GM12878 (cell line): ENCODE measurements at regions not wholly inside any gene's neighbourhood (a gene's known extent, or its start where the extent isn't known, plus 50 kb on each side); places are given as distances from the start of the nearest gene placed in this dataset.

ENCODE experiments used
- ATAC-seq: fragments of 200-7000 bp; cut with Tn5 transposase; 3 replicates; pipeline ENCODE4 v1.9.1; 2020; ENCODE audit warnings: mild to moderate bottlenecking, moderate library complexity
- BruUV-seq: library from RNA; stranded (reverse); fragments of 400-500 nt; replicated peaks from 2 replicates; lab custom pipeline; 2021; lab: Mats Ljungman, UMichigan
- CTCF ChIA-PET: fragments of 300-600 bp; sonication (Branson Sonifier 250); formaldehyde crosslinking; extraction: SDS; loops from one replicate; lab custom pipeline; 2021; ENCODE audit warnings: inconsistent platforms; lab: Yijun Ruan, JAX
- POLR2A ChIA-PET: fragments of 350-600 bp; formaldehyde crosslinking; extraction: SDS; loops from one replicate; lab custom pipeline; 2021; ENCODE audit warnings: inconsistent platforms; lab: Charles Lee
- RAD21 ChIA-PET: fragments of 300-600 bp; sonication (Branson Sonifier 250); formaldehyde crosslinking; loops from one replicate; lab custom pipeline; 2023; ENCODE audit warnings: antibody characterized with exemption; ENCODE audit not compliant: unreplicated experiment; lab: Charles Lee
- SMC1A ChIA-PET: fragments of 300-600 bp; sonication (Branson Sonifier 250); formaldehyde crosslinking; loops from one replicate; lab custom pipeline; 2023; ENCODE audit not compliant: unreplicated experiment, uncharacterized antibody; lab: Charles Lee
- DNase-seq: peaks from one replicate; pipeline ENCODE4 v3.0.0-alpha.2; 2011; ENCODE audit warnings: low read depth, low spot score
- FAIRE-seq: peaks from 3 replicates; lab custom pipeline; 2011; peaks lifted over from hg19 to GRCh38; lab: Jason Lieb, UNC
- H2AFZ ChIP-seq: 2 replicates; pipeline ENCODE4 v1.6.0; 2011; ENCODE audit warnings: low read depth, low read length, control low read depth; ENCODE audit not compliant: control insufficient read depth
- H3K27ac ChIP-seq: 2 replicates; pipeline ENCODE4 v1.5.1; 2011; ENCODE audit warnings: control low read depth; ENCODE audit not compliant: control insufficient read depth, insufficient read depth
- H3K27me3 ChIP-seq, 2 experiments: replicated peaks in 1 of 2; 2 replicates each; pipeline versions ENCODE4 v1.6.0 to v1.6.1; 2011; ENCODE audit warnings: low read length in 1 of 2; ENCODE audit not compliant: control insufficient read depth in 2 of 2, insufficient read depth in 2 of 2
- H3K36me3 ChIP-seq, 2 experiments: 2 replicates each; pipeline ENCODE4 v1.5.1; 2011; ENCODE audit warnings: low read length in 1 of 2; ENCODE audit not compliant: control insufficient read depth in 2 of 2, insufficient read depth in 2 of 2
- H3K4me1 ChIP-seq: 2 replicates; pipeline ENCODE4 v1.6.1; 2011; ENCODE audit warnings: mild to moderate bottlenecking, low read length, moderate library complexity, mixed read lengths; ENCODE audit not compliant: control insufficient read depth, insufficient read depth
- H3K4me2 ChIP-seq: 2 replicates; pipeline ENCODE4 v1.6.0; 2011; ENCODE audit warnings: control low read depth; ENCODE audit not compliant: control insufficient read depth, insufficient read depth
- H3K4me3 ChIP-seq: fragments of 200-600 bp; sonication (generic); 2 replicates; pipeline ENCODE4 v1.5.1; 2016
- H3K79me2 ChIP-seq: 2 replicates; pipeline ENCODE4 v1.6.0; 2011; ENCODE audit warnings: low read length; ENCODE audit not compliant: control insufficient read depth, insufficient read depth
- H3K9ac ChIP-seq: 2 replicates; pipeline ENCODE4 v1.8.0; 2011; ENCODE audit warnings: low read length, control low read depth, mixed read lengths; ENCODE audit not compliant: control insufficient read depth, insufficient read depth
- H3K9me3 ChIP-seq: replicated peaks from 3 replicates; pipeline ENCODE4 v1.5.1; 2011; ENCODE audit warnings: mild to moderate bottlenecking, low read length; ENCODE audit not compliant: control insufficient read depth, insufficient read depth
- H4K20me1 ChIP-seq: 2 replicates; pipeline ENCODE4 v1.6.0; 2011; ENCODE audit not compliant: control insufficient read depth, insufficient read depth
- ATF2 ChIP-seq: IDR thresholded peaks from 2 replicates; pipeline ENCODE4 v1.6.1; 2012; ENCODE audit warnings: low read length, inconsistent platforms
- BCL3 ChIP-seq: IDR thresholded peaks from 2 replicates; pipeline ENCODE4 v1.6.1; 2011; ENCODE audit warnings: borderline replicate concordance, low read depth, mild to moderate bottlenecking, moderate library complexity, low read length; ENCODE audit not compliant: insufficient read depth, poor library complexity, severe bottlenecking
- EGR1 ChIP-seq, 2 experiments: IDR thresholded peaks; 1 replicate in 1 of 2; 2 replicates in 1 of 2; pipeline ENCODE4 v1.6.1; 2011 to 2012; ENCODE audit warnings: low read depth in 2 of 2, low read length in 2 of 2, borderline replicate concordance in 1 of 2, mild to moderate bottlenecking in 1 of 2, moderate library complexity in 1 of 2
- ESRRA ChIP-seq: IDR thresholded peaks from 2 replicates; pipeline ENCODE4 v1.6.1; 2012; ENCODE audit warnings: mild to moderate bottlenecking, low read length, improper control_type of control experiment
- IKZF1 ChIP-seq: fragments of 450-650 bp; conservative IDR thresholded peaks from 2 replicates; pipeline ENCODE4 v1.6.1; 2017; ENCODE audit warnings: antibody characterized with exemption, mild to moderate bottlenecking
- NFYB ChIP-seq: IDR thresholded peaks from 2 replicates; pipeline ENCODE4 v1.6.1; 2011; ENCODE audit warnings: low read depth, mild to moderate bottlenecking, low read length, improper control_type of control experiment, moderate library complexity; ENCODE audit not compliant: insufficient read depth
- POU2F2 ChIP-seq: IDR thresholded peaks from 3 replicates; pipeline ENCODE4 v1.6.1; 2011; ENCODE audit warnings: low read depth, mild to moderate bottlenecking, low read length, borderline replicate concordance
- RELB ChIP-seq: fragments of 450-650 bp; IDR thresholded peaks from 2 replicates; pipeline ENCODE4 v1.6.1; 2017; ENCODE audit warnings: low read depth, mild to moderate bottlenecking, moderate library complexity
- SIX5 ChIP-seq: IDR thresholded peaks from 2 replicates; pipeline ENCODE4 v1.6.1; 2011; ENCODE audit warnings: mild to moderate bottlenecking, low read depth, low read length, moderate library complexity; ENCODE audit not compliant: severe bottlenecking
- STAT1 ChIP-seq: fragments of 450-650 bp; conservative IDR thresholded peaks from 2 replicates; pipeline ENCODE4 v1.6.1; 2014; ENCODE audit warnings: antibody characterized with exemption, mild to moderate bottlenecking
- ZNF24 ChIP-seq: fragments of 450-650 bp; IDR thresholded peaks from 2 replicates; pipeline ENCODE4 v1.6.1; 2017; ENCODE audit warnings: antibody characterized with exemption, mild to moderate bottlenecking
- WGBS: methylation state at CpG from one replicate; pipeline ENCODE4 v1.1.6; 2016; ENCODE audit warnings: low lambda C conversion rate; ENCODE audit not compliant: insufficient replicate concordance, insufficient coverage; ENCODE audit errors: missing lambda C conversion rate; 5-methylcytosine and 5-hydroxymethylcytosine counted together
- in situ Hi-C: fragments of 300-500 bp; cut with MboI; formaldehyde crosslinking; loops from 9 replicates; pipeline ENCODE4 v1.14.3; 2018; ENCODE audit warnings: mixed read lengths
- intact Hi-C: fragments of 100-400 bp; cut with micrococcal nuclease; formaldehyde crosslinking; loops from one replicate; pipeline ENCODE4 v1.14.2; 2022; ENCODE audit not compliant: unreplicated experiment

GRCh38 chr3:94258851-94259250, 196.0 kb downstream of the NSUN3 start:
- DNase-seq (no peak), ATAC-seq (no peak), FAIRE-seq (no peak)
- POLR2A ChIA-PET, result no interaction called here
- no peak overlapping the region for H3K4me2 ChIP-seq
- H3K79me2 ChIP-seq, result no peaks in the 10 kb centered on the region
- SMC1A ChIA-PET, result no interaction called here
- no peak overlapping the region for H3K4me3 ChIP-seq
- H3K4me1 ChIP-seq, result no peaks in the 10 kb centered on the region
- no TSS peak for BruUV-seq
- H3K36me3 ChIP-seq, result no peaks in the 10 kb centered on the region
- no peak overlapping the region for H3K27ac ChIP-seq
- intact Hi-C loops (no loop called here), in situ Hi-C loops (no loop called here)
- H3K9me3 ChIP-seq, result no peaks in the 10 kb centered on the region
- no peaks in the 10 kb centered on the region for H4K20me1 ChIP-seq
- CTCF ChIA-PET, result interaction anchor here (1.8 kb wide), 1 partner anchor 9 kb away, joined by 6 read pairs; no protein-coding TSS in a partner anchor
- H3K27me3 ChIP-seq, result no peaks in the 10 kb centered on the region
- TF ChIP-seq SIX5, result no peak
- H2AFZ ChIP-seq, result no peak overlapping the region
- RAD21 ChIA-PET, result no interaction called here
- H3K9ac ChIP-seq, result no peak overlapping the region

GRCh38 chr3:94259291-94259690, 196.4 kb downstream of the NSUN3 start:
- no peak overlapping the region for H3K9ac ChIP-seq
- no peaks in the 10 kb centered on the region for H3K4me1 ChIP-seq
- BruUV-seq, result no TSS peak
- no peak overlapping the region for H3K4me2 ChIP-seq
- H3K27ac ChIP-seq, result no peak overlapping the region
- WGBS, result 0% methylated on average over 1 of the region's 1 CpG
- ATAC-seq (no peak), DNase-seq (no peak), FAIRE-seq (no peak)
- no peak overlapping the region for H2AFZ ChIP-seq
- no peaks in the 10 kb centered on the region for H3K9me3 ChIP-seq
- no peak overlapping the region for H3K4me3 ChIP-seq
- in situ Hi-C loops, result no loop called here
- ChIA-PET POLR2A (no interaction called here), RAD21 (no interaction called here), SMC1A (no interaction called here), CTCF (interaction anchor here (1.8 kb wide), 1 partner anchor 10 kb away, joined by 6 read pairs; no protein-coding TSS in a partner anchor)
- no peaks in the 10 kb centered on the region for H3K79me2 ChIP-seq
- no peaks in the 10 kb centered on the region for H4K20me1 ChIP-seq
- H3K27me3 ChIP-seq, result no peaks in the 10 kb centered on the region
- H3K36me3 ChIP-seq, result no peaks in the 10 kb centered on the region
- no peak for TF ChIP-seq POU2F2
- TF ChIP-seq IKZF1, result no peak
- no peak for TF ChIP-seq ESRRA
- TF ChIP-seq NFYB, result no peak
- no peak for TF ChIP-seq EGR1 (IDR thresholded peaks at IDR 0.05; ENCODE audit: borderline replicate concordance in 1 of 2, low read depth in 2 of 2, low read length in 2 of 2)
- no peak for TF ChIP-seq ZNF24
- no peak for TF ChIP-seq BCL3
- no peak for TF ChIP-seq ATF2
- no peak for TF ChIP-seq STAT1
- no peak for TF ChIP-seq RELB
- intact Hi-C loops, result no loop called here
